ENCODE measurements at regions not wholly inside any gene's neighbourhood (a gene's known extent, or its start where the extent isn't known, plus 50 kb on each side); places are given as distances from the start of the nearest gene placed in this dataset.

DNA sequence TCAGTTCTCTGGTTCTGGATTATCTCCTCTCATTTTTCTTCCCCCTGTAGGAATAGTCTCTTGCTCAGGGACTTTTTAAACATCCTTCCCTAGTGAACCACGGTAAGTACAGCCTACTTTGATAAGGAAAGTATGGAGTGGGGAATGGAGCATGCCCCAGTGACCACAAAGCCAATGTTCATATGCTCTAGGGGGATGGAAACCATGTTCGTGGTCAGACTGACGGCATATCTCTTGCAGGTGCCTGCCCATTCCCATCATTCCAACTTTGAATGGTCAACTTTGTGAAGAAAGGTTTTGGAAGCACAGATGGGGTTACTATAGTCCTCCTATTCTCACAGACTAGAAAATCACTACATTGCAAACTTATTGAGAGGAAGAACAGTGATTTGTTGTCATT is 332.5 kb upstream of the NCAM1 start:
- ATAC-seq (no peak), FAIRE-seq (no peak), DNase-seq (ENCODE audit: low spot score) (no peak)
- no peak overlapping the region for H3K9ac ChIP-seq (ENCODE audit: insufficient read depth, low read depth, low read length)
- BruUV-seq (replicated peaks), result no TSS peak
- H3K27me3 ChIP-seq (ENCODE audit: control insufficient read depth in 1 of 2, insufficient read depth in 2 of 2, low read length in 2 of 2), result peaks cover 0 to 5% of the 10 kb centered on the region in 2 experiments; a peak in 1 of 5 replicates
- no peak overlapping the region for H2AFZ ChIP-seq (ENCODE audit: low read length)
- ChIA-PET POLR2A (no interaction called here), CTCF (ENCODE audit: low intra/inter-chr PET ratio, low total read pairs) (no interaction called here)
- H3K4me1 ChIP-seq (ENCODE audit: insufficient read depth, low read length), result no peaks in the 10 kb centered on the region
- TF ChIP-seq EEA1 (CRISPR knock-in tag; IDR thresholded peaks at IDR 0.05; ENCODE audit: borderline replicate concordance) (no peak), ELF4 (CRISPR knock-in tag; IDR thresholded peaks at IDR 0.05; ENCODE audit: borderline replicate concordance) (no peak)
- TF ChIP-seq, protein P1, sequence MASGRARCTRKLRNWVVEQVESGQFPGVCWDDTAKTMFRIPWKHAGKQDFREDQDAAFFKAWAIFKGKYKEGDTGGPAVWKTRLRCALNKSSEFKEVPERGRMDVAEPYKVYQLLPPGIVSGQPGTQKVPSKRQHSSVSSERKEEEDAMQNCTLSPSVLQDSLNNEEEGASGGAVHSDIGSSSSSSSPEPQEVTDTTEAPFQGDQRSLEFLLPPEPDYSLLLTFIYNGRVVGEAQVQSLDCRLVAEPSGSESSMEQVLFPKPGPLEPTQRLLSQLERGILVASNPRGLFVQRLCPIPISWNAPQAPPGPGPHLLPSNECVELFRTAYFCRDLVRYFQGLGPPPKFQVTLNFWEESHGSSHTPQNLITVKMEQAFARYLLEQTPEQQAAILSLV (CRISPR knock-in tag; IDR thresholded peaks at IDR 0.05; ENCODE audit: borderline replicate concordance), result no peak
- in situ Hi-C loops (cut with HindIII; ENCODE audit: extremely low pct_ligation_motif_present, low pct_unique_long_range_greater_than_20kb), result no loop called here
- H3K36me3 ChIP-seq (replicated peaks in 1 of 2; ENCODE audit: control insufficient read depth in 1 of 2, insufficient read depth in 2 of 2, low read length in 2 of 2), result no peaks in the 10 kb centered on the region
- no peaks in the 10 kb centered on the region for H4K20me1 ChIP-seq (ENCODE audit: insufficient read depth, low read length)
- 0% methylated on average over 1 of the region's 3 CpGs for WGBS (ENCODE audit: low lambda C conversion rate)
- H3K4me3 ChIP-seq (replicated peaks in 1 of 3; ENCODE audit: insufficient read depth in 1 of 3, low read depth in 2 of 3, low read length in 3 of 3), result no peak overlapping the region
- intact Hi-C loops (cut with micrococcal nuclease; ENCODE audit: unreplicated experiment), result no loop called here
- H3K4me2 ChIP-seq (ENCODE audit: low read depth, low read length), result no peak overlapping the region
- H3K27ac ChIP-seq (ENCODE audit: extremely low read length, insufficient read depth, low read length), result no peak overlapping the region
- H3K9me3 ChIP-seq (ENCODE audit: low read length), result no peaks in the 10 kb centered on the region
- H3K79me2 ChIP-seq (ENCODE audit: insufficient read depth, low read length), result no peaks in the 10 kb centered on the region

DNA sequence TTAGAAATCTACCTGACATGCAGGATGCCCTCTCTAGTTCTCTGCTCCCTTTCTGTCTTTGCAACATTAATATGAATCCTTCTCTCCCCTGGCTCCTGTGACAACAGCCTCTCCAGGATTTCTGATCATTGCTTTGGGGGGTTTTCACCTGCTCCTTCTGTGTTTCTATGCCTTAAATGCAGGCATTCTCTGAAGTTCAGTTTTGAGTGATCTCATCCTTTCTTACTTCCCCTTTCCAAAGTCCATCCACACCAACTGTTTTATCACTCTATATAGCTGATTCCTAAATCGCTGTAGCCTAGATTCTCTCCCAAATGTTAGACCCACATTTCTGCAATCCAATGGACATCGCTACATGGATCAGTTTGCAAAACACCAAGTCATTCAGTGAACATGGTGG is 330.7 kb upstream of the NCAM1 start:
- FAIRE-seq (no peak), ATAC-seq (no peak), DNase-seq (ENCODE audit: low spot score) (no peak)
- WGBS (ENCODE audit: low lambda C conversion rate), result 9% methylated on average over 2 of the region's 2 CpGs
- no peaks in the 10 kb centered on the region for H3K9me3 ChIP-seq (ENCODE audit: low read length)
- intact Hi-C loops (cut with micrococcal nuclease; ENCODE audit: unreplicated experiment) (no loop called here), in situ Hi-C loops (cut with HindIII; ENCODE audit: extremely low pct_ligation_motif_present, low pct_unique_long_range_greater_than_20kb) (no loop called here)
- H3K4me1 ChIP-seq (ENCODE audit: insufficient read depth, low read length), result no peaks in the 10 kb centered on the region
- TF ChIP-seq ZNF891 (CRISPR knock-in tag; IDR thresholded peaks at IDR 0.05), result no peak
- TF ChIP-seq, protein P2, sequence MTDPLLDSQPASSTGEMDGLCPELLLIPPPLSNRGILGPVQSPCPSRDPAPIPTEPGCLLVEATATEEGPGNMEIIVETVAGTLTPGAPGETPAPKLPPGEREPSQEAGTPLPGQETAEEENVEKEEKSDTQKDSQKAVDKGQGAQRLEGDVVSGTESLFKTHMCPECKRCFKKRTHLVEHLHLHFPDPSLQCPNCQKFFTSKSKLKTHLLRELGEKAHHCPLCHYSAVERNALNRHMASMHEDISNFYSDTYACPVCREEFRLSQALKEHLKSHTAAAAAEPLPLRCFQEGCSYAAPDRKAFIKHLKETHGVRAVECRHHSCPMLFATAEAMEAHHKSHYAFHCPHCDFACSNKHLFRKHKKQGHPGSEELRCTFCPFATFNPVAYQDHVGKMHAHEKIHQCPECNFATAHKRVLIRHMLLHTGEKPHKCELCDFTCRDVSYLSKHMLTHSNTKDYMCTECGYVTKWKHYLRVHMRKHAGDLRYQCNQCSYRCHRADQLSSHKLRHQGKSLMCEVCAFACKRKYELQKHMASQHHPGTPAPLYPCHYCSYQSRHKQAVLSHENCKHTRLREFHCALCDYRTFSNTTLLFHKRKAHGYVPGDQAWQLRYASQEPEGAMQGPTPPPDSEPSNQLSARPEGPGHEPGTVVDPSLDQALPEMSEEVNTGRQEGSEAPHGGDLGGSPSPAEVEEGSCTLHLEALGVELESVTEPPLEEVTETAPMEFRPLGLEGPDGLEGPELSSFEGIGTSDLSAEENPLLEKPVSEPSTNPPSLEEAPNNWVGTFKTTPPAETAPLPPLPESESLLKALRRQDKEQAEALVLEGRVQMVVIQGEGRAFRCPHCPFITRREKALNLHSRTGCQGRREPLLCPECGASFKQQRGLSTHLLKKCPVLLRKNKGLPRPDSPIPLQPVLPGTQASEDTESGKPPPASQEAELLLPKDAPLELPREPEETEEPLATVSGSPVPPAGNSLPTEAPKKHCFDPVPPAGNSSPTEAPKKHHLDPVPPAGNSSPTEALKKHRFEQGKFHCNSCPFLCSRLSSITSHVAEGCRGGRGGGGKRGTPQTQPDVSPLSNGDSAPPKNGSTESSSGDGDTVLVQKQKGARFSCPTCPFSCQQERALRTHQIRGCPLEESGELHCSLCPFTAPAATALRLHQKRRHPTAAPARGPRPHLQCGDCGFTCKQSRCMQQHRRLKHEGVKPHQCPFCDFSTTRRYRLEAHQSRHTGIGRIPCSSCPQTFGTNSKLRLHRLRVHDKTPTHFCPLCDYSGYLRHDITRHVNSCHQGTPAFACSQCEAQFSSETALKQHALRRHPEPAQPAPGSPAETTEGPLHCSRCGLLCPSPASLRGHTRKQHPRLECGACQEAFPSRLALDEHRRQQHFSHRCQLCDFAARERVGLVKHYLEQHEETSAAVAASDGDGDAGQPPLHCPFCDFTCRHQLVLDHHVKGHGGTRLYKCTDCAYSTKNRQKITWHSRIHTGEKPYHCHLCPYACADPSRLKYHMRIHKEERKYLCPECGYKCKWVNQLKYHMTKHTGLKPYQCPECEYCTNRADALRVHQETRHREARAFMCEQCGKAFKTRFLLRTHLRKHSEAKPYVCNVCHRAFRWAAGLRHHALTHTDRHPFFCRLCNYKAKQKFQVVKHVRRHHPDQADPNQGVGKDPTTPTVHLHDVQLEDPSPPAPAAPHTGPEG (CRISPR knock-in tag; IDR thresholded peaks at IDR 0.05), result no peak
- H3K9ac ChIP-seq (ENCODE audit: insufficient read depth, low read depth, low read length), result no peak overlapping the region
- ChIA-PET POLR2A (no interaction called here), CTCF (ENCODE audit: low intra/inter-chr PET ratio, low total read pairs) (no interaction called here)
- H3K4me2 ChIP-seq (ENCODE audit: low read depth, low read length), result no peak overlapping the region
- H3K79me2 ChIP-seq (ENCODE audit: insufficient read depth, low read length), result no peaks in the 10 kb centered on the region
- no peaks in the 10 kb centered on the region for H3K36me3 ChIP-seq (replicated peaks in 1 of 2; ENCODE audit: control insufficient read depth in 1 of 2, insufficient read depth in 2 of 2, low read length in 2 of 2)
- H3K27me3 ChIP-seq (ENCODE audit: control insufficient read depth in 1 of 2, insufficient read depth in 2 of 2, low read length in 2 of 2), result peaks cover 0 to 5% of the 10 kb centered on the region in 2 experiments; a peak in 1 of 5 replicates
- no TSS peak for BruUV-seq (replicated peaks)
- H2AFZ ChIP-seq (ENCODE audit: low read length), result no peak overlapping the region
- H4K20me1 ChIP-seq (ENCODE audit: insufficient read depth, low read length), result no peaks in the 10 kb centered on the region
- H3K27ac ChIP-seq (ENCODE audit: extremely low read length, insufficient read depth, low read length), result no peak overlapping the region
- H3K4me3 ChIP-seq (replicated peaks in 1 of 3; ENCODE audit: insufficient read depth in 1 of 3, low read depth in 2 of 3, low read length in 3 of 3), result no peak overlapping the region

Measured in HepG2 (cell line).